ENCODE measurements at regions not wholly inside any gene's neighbourhood (a gene's known extent, or its start where the extent isn't known, plus 50 kb on each side); places are given as distances from the start of the nearest gene placed in this dataset.

DNA sequence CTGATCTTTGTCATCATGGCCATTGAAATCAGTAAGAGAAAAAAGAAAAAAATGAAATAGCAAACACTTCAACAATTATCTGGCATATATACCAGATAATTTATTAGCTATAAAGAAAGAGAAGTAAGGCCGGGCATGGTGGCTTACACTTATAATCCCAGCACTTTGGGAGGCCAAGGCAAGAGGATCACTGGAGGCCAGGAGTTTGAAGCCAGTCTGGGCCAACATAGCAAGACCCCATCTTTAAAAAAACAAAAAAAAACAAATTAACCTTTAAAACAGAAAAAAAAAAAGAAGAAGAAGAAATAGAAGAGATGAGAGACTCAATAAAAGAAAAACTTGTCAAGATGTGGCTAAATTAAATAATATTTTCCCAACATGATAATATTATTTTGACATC is 61.6 kb upstream of the TGIF1 start (continued):
- TF ChIP-seq, protein P1, sequence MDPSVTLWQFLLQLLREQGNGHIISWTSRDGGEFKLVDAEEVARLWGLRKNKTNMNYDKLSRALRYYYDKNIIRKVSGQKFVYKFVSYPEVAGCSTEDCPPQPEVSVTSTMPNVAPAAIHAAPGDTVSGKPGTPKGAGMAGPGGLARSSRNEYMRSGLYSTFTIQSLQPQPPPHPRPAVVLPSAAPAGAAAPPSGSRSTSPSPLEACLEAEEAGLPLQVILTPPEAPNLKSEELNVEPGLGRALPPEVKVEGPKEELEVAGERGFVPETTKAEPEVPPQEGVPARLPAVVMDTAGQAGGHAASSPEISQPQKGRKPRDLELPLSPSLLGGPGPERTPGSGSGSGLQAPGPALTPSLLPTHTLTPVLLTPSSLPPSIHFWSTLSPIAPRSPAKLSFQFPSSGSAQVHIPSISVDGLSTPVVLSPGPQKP (IDR thresholded peaks at IDR 0.05; ENCODE audit: borderline replicate concordance, low read depth, low read length): no peak
- no peak for TF ChIP-seq SMC3 (IDR thresholded peaks at IDR 0.05; ENCODE audit: low read depth, low read length)

DNA sequence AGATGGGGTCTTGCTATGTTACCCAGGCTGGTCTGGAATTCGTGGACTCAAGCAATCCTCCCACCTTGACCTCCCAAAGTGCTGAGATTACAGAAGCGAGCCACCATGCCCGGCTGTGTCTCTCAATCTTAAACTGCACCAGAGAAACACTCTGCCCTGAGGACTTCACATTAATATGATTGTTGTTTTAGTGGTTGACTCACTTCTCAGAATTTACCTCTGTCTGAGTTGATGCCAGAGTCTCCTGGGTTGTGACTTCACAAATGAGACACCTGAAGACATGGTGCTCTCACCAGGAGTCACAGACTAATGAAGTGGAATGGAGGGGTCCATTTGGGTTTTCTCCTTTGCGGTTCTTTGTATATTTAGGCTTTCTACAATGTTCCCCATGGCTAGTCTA is 61.0 kb upstream of the TGIF1 start:
- Histone ChIP-seq H2BK5ac (ENCODE audit: low read depth, low read length, poor library complexity, severe bottlenecking) (no peak overlapping the region), H3K27ac (ENCODE audit: insufficient read depth, low read length) (no peak overlapping the region), H3K56ac (ENCODE audit: extremely low read depth, insufficient read depth, low read length) (no peak overlapping the region), H2AK9ac (replicated peaks; ENCODE audit: low read depth, low read length, poor library complexity) (no peak overlapping the region), H3K4ac (ENCODE audit: low read depth, low read length) (no peak overlapping the region), H2BK20ac (ENCODE audit: low read depth, low read length) (no peak overlapping the region), H4K5ac (ENCODE audit: low read depth, low read length) (no peak overlapping the region), H3K9ac (ENCODE audit: low read depth, low read length) (no peak overlapping the region), H2BK120ac (ENCODE audit: low read depth, low read length) (no peak overlapping the region), H3K27me3 (ENCODE audit: control insufficient read depth, insufficient read depth, low read length) (no peaks in the 10 kb centered on the region; the same call in 1 of the 2 replicates), H4K91ac (ENCODE audit: insufficient read depth, low read depth, low read length) (no peak overlapping the region), H2BK15ac (ENCODE audit: low read depth, low read length) (no peak overlapping the region), H3K4me1 (ENCODE audit: control insufficient read depth, insufficient read depth, low read length) (no peaks in the 10 kb centered on the region), H2AFZ (replicated peaks; ENCODE audit: low read length, poor library complexity) (no peak overlapping the region), H3K36me3 (ENCODE audit: control insufficient read depth, insufficient read depth, low read length) (no peaks in the 10 kb centered on the region), H3K23ac (ENCODE audit: low read depth, low read length) (no peak overlapping the region), H3K4me2 (ENCODE audit: low read depth, low read length) (no peak overlapping the region), H3K9me3 (ENCODE audit: control insufficient read depth, insufficient read depth, low read length) (peaks cover 1% of the 10 kb centered on the region; the same call in 1 of the 2 replicates), H3K14ac (replicated peaks; ENCODE audit: low read depth, low read length) (no peak overlapping the region), H4K8ac (ENCODE audit: low read depth in 2 of 2, low read length in 2 of 2) (no peak overlapping the region), H3K18ac (ENCODE audit: low read depth, low read length) (no peak overlapping the region), H3K9me1 (ENCODE audit: insufficient read depth, low read length) (no peaks in the 10 kb centered on the region), H2AK5ac (ENCODE audit: low read depth, low read length) (no peak overlapping the region), H4K20me1 (ENCODE audit: insufficient read depth, low read length) (no peaks in the 10 kb centered on the region), H3K79me1 (ENCODE audit: low read depth in 1 of 2, low read length in 2 of 2) (no peaks in the 10 kb centered on the region), H3K4me3 (ENCODE audit: insufficient read depth, low read depth, low read length) (no peak overlapping the region)
- in situ Hi-C loops (cut with MboI; ENCODE audit: low sequenced_read_pairs) (no loop called here), dilution Hi-C loops (cut with HindIII; ENCODE audit: low sequenced_read_pairs, unreplicated experiment) (no loop called here), intact Hi-C loops (cut with micrococcal nuclease) (no loop called here)
- no CpG with 5 or more reads among the region's 4 CpGs for WGBS, 2 experiments (ENCODE audit: extremely low coverage in 2 of 2, insufficient read length in 1 of 2)
- ChIA-PET POLR2A (ENCODE audit: unreplicated experiment) (no interaction called here), CTCF (no interaction called here)
- ATAC-seq (ENCODE audit: low read depth) (no peak), DNase-seq (no peak)
- TF ChIP-seq CEBPB (IDR thresholded peaks at IDR 0.05; ENCODE audit: low read depth, low read length) (no peak), CHD1 (IDR thresholded peaks at IDR 0.05; ENCODE audit: low read depth, low read length) (no peak)
- BruUV-seq (replicated peaks): no TSS peak

All from IMR-90 (cell line).